HG03520 (cell line): ENCODE measurements at regions not wholly inside any gene's neighbourhood (a gene's known extent, or its start where the extent isn't known, plus 50 kb on each side); places are given as distances from the start of the nearest gene placed in this dataset.

Experiments
- ATAC-seq: cut with Tn5 transposase; IDR thresholded peaks from one replicate; pipeline ENCODE4 v1.9.1; 2021; ENCODE audit warnings: mild to moderate bottlenecking, moderate library complexity; ENCODE audit not compliant: unreplicated experiment

- ATAC-seq: no peak
Measured at GRCh38 chr21:38965910-38966504, 160.3 kb downstream of the ETS2 start.

DNA sequence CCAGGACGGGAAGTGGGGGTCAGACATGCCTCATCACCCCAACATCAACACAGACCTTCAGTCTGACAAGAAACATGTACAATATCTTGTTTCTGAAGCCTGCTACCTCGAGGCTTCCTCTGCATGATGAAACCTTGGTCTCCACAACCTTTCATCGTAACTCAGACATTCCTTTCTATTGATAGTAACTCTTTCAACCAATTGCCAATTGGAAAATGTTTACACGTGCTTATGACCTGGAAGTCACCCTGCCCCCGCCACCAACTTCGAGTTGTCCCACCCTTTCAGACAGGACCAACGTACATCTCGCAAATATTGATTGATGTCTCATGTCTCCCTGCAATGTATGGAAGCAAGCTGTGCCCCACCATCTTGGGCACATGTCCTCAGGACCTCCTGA is 159.5 kb downstream of the ETS2 start:
- ATAC-seq: no peak

DNA sequence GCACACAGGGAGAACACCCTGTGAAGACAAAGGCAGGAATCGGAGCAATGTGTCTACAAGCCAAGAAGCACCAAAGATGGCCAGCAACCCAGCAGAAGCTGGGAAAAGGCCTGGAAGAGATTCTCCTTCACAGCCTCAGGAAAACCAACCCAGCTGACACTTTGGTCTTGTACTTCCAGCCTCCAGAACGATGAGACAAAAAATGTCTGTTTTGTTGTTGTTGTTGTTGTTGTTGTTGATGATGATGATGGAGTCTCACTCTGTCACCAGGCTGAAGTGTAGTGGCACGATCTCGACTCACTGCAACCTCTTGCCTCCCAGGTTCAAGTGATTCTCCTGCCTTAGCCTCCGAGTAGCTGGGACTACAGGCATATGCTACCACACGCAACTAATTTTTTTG is 157.3 kb downstream of the ETS2 start:
- no peak for ATAC-seq

- ATAC-seq: no peak
Measured at GRCh38 chr21:38960251-38960650, 154.5 kb downstream of the ETS2 start.

- no peak for ATAC-seq
Measured at GRCh38 chr21:38959692-38960061, 153.9 kb downstream of the ETS2 start.

DNA sequence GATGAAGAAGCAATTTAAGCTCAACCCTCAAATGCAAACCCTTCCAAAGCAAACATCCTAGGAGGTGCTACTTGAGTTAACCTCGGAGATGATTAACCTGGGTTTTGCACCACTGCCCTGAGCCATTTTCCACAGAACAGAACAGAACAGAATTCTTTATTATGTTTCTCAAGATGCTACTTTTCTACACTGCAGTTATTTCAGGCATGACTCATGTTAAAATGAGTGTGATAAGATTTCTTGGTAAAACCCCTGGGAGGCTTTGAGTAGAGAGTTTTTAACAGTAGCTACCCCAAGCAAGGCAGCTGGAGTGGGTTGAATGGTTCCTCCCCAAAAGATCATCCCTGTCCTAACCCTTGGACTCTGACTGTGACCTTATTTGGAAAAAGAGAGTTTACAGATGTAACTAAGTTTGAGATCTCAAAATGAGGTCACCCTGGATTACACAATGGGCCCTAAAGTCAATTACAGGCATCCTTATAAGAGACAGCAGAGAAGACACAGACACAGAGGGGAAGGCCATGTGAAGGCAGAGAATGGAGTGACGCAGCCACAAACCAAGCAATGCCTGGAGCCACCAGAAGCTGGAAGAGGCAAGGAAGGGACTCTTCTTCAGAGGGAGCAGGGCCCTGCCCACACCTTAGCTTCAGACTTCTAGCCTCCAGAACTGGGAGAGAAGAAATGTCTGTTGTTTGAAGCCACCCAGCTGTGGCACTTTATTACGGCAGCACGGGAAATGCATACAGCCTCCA is 153.4 kb downstream of the ETS2 start:
- no peak for ATAC-seq

- no peak for ATAC-seq
Measured at GRCh38 chr21:38958323-38958705, 152.6 kb downstream of the ETS2 start.

DNA sequence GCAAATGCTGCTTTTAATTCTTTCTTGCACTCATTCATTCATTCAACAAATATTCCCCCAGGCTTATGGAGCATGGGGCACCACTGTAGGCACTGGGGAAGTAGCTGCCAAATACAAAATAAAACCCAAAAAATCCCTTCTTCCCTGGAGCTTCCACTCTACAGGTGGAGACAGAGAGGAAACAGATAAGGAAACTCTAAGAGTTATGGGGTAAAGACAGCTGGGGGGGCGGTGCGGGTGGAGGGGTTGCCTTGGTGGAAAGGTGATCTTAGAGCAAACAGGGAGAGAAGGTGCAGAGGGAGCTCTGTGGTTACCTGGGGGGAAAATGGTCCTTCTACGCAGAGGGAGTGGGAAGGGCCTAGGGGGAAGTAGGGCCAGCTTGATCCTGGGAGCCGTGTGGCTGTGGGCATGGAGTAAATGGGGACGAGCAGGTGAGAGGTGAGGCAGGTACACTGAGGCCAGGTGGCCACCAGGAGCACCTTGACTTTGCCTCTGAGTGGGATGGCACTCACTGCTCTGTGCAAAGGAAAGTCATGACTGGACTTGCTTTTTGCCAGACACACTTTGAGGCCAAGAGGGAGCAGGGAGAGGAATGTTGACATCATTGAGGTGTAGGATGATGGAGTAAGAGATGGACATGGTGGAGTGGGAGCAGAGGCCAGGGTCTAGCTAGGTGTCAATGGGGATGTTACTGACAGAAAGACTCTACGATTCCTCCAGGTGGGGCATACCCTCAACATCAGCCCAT is 152.0 kb downstream of the ETS2 start:
- no peak for ATAC-seq

- no peak for ATAC-seq
Measured at GRCh38 chr21:38956856-38957571, 151.3 kb downstream of the ETS2 start.

- no peak for ATAC-seq
Measured at GRCh38 chr21:38956521-38956855, 150.8 kb downstream of the ETS2 start.

DNA sequence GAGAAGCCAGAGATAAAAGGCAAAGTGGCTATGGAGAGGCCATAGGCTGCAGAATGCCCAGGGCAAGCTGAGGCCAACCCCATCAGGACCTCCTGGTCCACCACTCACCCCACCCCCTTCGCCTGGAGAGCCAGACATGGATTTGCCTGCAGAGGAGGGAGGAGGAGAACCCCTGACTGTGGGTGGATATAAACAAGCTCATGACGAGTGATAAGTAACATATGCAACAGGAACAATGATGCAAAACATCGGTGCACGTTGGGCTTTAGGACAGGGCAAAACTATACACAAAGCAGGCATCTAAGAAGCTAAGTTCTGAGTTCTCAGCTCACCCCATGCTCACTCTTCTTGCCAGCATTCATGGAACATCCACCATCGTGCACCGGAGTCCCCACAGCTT is 150.3 kb downstream of the ETS2 start:
- no peak for ATAC-seq

DNA sequence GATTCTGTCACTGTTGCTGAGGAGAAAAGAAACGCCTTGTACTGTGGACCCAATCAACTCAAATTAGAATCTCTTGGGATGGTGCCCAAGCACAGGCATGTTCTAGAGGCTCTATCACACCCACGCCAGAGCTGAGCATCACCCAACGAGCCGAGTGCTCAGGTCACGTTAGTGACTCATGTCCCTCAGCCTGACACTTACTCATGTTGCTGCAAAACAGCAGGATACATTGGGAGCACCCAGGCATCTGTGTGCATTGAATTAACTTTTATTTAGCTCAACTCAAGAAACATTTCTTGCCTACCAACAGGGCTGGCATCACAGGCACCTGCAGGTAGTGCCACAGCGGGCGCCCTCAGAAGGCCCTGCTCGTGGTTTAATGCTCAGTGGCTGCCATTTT is 149.8 kb downstream of the ETS2 start:
- no peak for ATAC-seq

GRCh38 chr21:38954588-38955004 is 148.9 kb downstream of the ETS2 start:
- ATAC-seq: no peak

DNA sequence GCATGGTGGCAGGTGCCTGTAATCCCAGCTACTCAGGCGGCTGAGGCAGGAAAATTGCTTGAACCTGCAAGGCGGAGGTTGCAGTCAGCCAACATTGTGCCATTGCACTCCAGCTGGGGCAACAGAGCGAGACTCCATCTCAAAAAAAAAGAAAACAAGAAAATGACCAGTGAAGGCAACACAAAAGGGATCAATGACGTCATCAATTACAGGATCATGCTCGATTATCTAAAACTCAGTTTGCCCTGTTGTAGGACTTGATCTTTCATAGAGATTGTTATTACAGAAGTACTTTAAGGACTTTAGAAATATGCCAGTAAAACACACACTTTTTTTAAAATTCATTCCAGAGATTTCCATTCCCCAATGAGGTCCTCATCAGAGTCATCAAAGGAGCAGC is 147.8 kb downstream of the ETS2 start:
- ATAC-seq: no peak

GRCh38 chr21:38952890-38953289 is 147.2 kb downstream of the ETS2 start:
- ATAC-seq: no peak

DNA sequence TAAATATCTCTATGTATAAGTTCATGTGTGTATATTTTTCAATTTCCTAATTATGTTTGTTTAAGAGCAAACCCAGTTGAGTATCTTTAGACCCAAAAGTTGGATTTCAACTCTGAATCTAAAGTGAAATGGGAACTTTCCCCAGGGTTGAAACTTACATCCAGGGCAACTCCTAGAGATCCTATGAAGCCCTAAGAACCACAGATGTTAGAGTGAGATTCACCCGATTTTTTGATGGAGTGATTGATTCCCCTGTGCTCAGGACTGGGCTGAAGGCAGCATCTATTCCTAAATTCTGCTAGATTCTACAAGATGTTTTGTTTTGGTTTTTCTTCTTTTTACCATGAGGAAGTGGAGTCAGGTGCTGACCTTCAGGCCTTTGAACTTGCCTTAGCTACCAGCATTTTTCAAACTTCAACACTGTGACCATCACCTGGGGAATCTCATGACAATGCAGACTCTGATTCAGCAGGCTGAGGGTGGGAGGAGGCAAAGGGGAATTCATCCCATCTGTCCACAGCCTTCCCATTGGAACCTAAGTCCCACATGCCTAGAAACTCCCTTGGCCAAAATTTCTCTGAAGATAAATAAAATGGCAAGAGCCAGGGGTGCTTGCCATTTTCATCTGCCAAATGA is 145.5 kb downstream of the ETS2 start:
- no peak for ATAC-seq

DNA sequence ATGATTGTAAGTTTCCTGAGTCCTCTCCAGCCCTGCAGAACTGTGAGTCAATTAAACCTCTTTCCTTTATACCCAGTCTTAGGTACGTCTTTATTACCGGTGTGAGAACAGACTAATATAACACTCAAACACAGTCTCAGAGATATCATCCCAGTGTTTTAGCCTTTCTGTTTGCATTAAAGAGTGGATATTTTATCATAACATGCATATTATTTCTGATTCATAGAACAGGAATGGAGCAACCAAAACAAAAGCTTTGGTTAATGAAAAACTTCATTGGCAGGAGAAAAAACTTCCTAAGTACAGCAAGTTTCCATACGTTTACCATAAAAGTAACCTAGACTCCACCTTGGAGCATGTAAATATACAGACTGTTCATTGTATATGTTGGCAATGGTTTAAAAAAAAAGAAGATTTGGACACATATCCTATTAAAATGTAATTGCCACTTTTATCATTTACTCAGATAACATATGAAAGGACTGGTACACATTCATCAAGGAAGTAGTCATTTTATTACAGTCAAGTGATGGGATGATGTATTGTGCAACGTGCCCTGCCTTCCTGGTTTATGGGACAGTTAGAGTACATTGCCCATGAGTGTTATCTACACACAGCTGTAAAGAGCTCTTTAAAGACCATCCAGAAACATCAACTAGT is 144.8 kb downstream of the ETS2 start:
- no peak for ATAC-seq

DNA sequence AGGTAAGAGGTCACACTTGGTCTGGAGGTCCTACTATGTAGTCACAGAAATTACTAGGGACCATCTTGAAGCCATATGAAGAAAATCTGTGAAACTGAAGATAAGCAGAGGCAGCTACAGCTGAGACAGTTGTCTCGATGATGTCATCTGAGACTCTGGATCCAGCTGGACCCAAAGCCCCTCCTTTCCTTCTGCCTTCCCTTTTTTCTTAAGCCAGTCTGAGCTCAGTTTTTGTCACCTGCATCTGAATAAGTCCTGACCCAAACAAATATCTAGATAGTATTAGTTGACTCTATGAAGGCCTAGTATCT is 143.3 kb downstream of the ETS2 start:
- ATAC-seq: no peak

- no peak for ATAC-seq
Measured at GRCh38 chr21:38948377-38949069, 142.8 kb downstream of the ETS2 start.

DNA sequence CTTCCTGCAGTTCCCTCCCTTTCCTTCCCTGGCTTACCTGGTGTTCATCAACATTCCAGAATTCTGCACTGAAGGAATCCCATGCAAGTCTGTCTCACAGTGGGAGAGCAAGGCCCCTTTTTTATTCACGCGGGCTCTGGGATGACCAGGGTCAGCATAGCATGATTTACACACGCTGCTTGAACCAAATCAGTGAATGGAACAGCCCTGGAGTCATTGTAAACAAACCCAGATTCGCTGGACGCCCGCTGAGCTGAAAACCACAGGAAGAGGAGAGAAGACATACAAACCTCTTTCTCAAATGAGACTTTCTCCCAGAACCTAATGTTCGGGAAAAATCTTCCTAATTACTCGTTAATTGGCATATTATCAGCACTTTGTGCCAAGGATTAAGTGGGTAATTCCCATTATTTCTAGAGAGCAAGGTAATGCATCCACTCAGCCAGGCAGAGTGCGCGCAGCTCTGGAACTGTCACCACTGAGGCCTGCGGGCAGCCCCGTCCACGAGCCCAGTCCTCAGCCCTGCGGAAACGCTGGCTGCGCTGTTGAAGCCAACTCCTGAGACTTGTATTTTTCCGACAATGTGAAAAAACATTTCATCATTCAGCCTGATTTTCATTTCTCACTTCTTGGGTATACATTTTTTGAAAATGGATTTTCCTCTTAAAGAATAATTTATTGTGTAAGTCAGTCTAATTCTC is 140.0 kb downstream of the ETS2 start:
- no peak for ATAC-seq
